ENCODE measurements at regions not wholly inside any gene's neighbourhood (a gene's known extent, or its start where the extent isn't known, plus 50 kb on each side); places are given as distances from the start of the nearest gene placed in this dataset.

GRCh38 chr14:71474301-71475265 is 457.6 kb upstream of the RGS6 start:
- TF ChIP-seq CTCF (IDR thresholded peaks at IDR 0.05; ENCODE audit: extremely low read depth, insufficient read depth, missing control alignments) = no peak
- in situ Hi-C loops (cut with MboI; ENCODE audit: low pct_unique_long_range_greater_than_20kb, low sequenced_read_pairs, unreplicated experiment) = no loop called here
- DNase-seq (ENCODE audit: low spot score) = no peak

- in situ Hi-C loops (cut with MboI; ENCODE audit: low pct_unique_long_range_greater_than_20kb, low sequenced_read_pairs, unreplicated experiment) = no loop called here
- DNase-seq (ENCODE audit: low spot score) = no peak
- no peak for TF ChIP-seq CTCF (IDR thresholded peaks at IDR 0.05; ENCODE audit: extremely low read depth, insufficient read depth, missing control alignments)
Observed at GRCh38 chr14:71475916-71476315, 456.3 kb upstream of the RGS6 start.

- DNase-seq (ENCODE audit: low spot score) = no peak
- in situ Hi-C loops (cut with MboI; ENCODE audit: low pct_unique_long_range_greater_than_20kb, low sequenced_read_pairs, unreplicated experiment) = no loop called here
- no peak for TF ChIP-seq CTCF (IDR thresholded peaks at IDR 0.05; ENCODE audit: extremely low read depth, insufficient read depth, missing control alignments)
Observed at GRCh38 chr14:71478542-71478941, 453.7 kb upstream of the RGS6 start.

- DNase-seq (ENCODE audit: low spot score) = no peak
- TF ChIP-seq CTCF (IDR thresholded peaks at IDR 0.05; ENCODE audit: extremely low read depth, insufficient read depth, missing control alignments) = no peak
- in situ Hi-C loops (cut with MboI; ENCODE audit: low pct_unique_long_range_greater_than_20kb, low sequenced_read_pairs, unreplicated experiment) = no loop called here
Observed at GRCh38 chr14:71481021-71481654, 451.1 kb upstream of the RGS6 start.

- in situ Hi-C loops (cut with MboI; ENCODE audit: low pct_unique_long_range_greater_than_20kb, low sequenced_read_pairs, unreplicated experiment) = no loop called here
- no peak for TF ChIP-seq CTCF (IDR thresholded peaks at IDR 0.05; ENCODE audit: extremely low read depth, insufficient read depth, missing control alignments)
- DNase-seq (ENCODE audit: low spot score) = no peak
Observed at GRCh38 chr14:71482671-71483070, 449.6 kb upstream of the RGS6 start.

GRCh38 chr14:71483154-71483553 is 449.1 kb upstream of the RGS6 start:
- in situ Hi-C loops (cut with MboI; ENCODE audit: low pct_unique_long_range_greater_than_20kb, low sequenced_read_pairs, unreplicated experiment) = no loop called here
- TF ChIP-seq CTCF (IDR thresholded peaks at IDR 0.05; ENCODE audit: extremely low read depth, insufficient read depth, missing control alignments) = no peak
- DNase-seq (ENCODE audit: low spot score) = no peak
